Mesenchymal stem cell (in vitro differentiated cells and primary cell): ENCODE measurements at regions not wholly inside any gene's neighbourhood (a gene's known extent, or its start where the extent isn't known, plus 50 kb on each side); places are given as distances from the start of the nearest gene placed in this dataset.

Experiments used
- DNase-seq: peaks from one replicate; pipeline ENCODE4 v3.0.0-alpha.2; 2013
- H2AFZ ChIP-seq: one replicate; pipeline ENCODE4 v1.6.1; 2013; ENCODE audit warnings: low read depth, mild to moderate bottlenecking, control low read depth, inconsistent platforms, low read length, moderate library complexity
- H2AK5ac ChIP-seq: 2 replicates; pipeline ENCODE4 v1.6.1; 2013; ENCODE audit warnings: low read length, moderate library complexity, mild to moderate bottlenecking, inconsistent platforms; ENCODE audit not compliant: severe bottlenecking
- H2BK120ac ChIP-seq: one replicate; pipeline ENCODE4 v1.6.1; 2013; ENCODE audit warnings: low read depth, mild to moderate bottlenecking, inconsistent platforms, low read length, moderate library complexity
- H2BK12ac ChIP-seq, 2 experiments: one replicate each; pipeline ENCODE4 v1.6.1; 2013; ENCODE audit warnings: inconsistent platforms in 2 of 2, low read length in 2 of 2, mild to moderate bottlenecking in 2 of 2, moderate library complexity in 2 of 2, control low read depth in 1 of 2
- H2BK15ac ChIP-seq: one replicate; pipeline ENCODE4 v1.6.1; 2013; ENCODE audit warnings: mild to moderate bottlenecking, low read depth, inconsistent platforms; ENCODE audit not compliant: poor library complexity, severe bottlenecking
- H2BK5ac ChIP-seq: 2 replicates; pipeline ENCODE4 v1.6.1; 2013; ENCODE audit warnings: low read depth, mild to moderate bottlenecking, low read length, control low read depth, inconsistent platforms; ENCODE audit not compliant: poor library complexity, severe bottlenecking
- H3K14ac ChIP-seq, 2 experiments: one replicate each; pipeline ENCODE4 v1.6.1; 2013; ENCODE audit warnings: inconsistent platforms in 2 of 2, low read length in 2 of 2, control low read depth in 1 of 2, mild to moderate bottlenecking in 1 of 2, moderate library complexity in 1 of 2
- H3K18ac ChIP-seq, 2 experiments: one replicate each; pipeline ENCODE4 v1.6.1; 2013; ENCODE audit warnings: inconsistent platforms in 2 of 2, low read length in 2 of 2, control low read depth in 1 of 2, low read depth in 1 of 2, mild to moderate bottlenecking in 1 of 2
- H3K23ac ChIP-seq, 2 experiments: one replicate each; pipeline ENCODE4 v1.6.1; 2013; ENCODE audit warnings: inconsistent platforms in 2 of 2, low read length in 2 of 2, mild to moderate bottlenecking in 2 of 2, moderate library complexity in 2 of 2, control low read depth in 1 of 2
- H3K27ac ChIP-seq: 2 replicates; pipeline ENCODE4 v1.5.1; 2013; ENCODE audit warnings: mild to moderate bottlenecking, moderate library complexity, low read length, control low read depth, inconsistent platforms; ENCODE audit not compliant: poor library complexity, severe bottlenecking
- H3K27me3 ChIP-seq, 2 experiments: 2 replicates each; pipeline versions ENCODE4 v1.6.1 to v1.7.0; 2013; ENCODE audit warnings: low read length in 2 of 2, mild to moderate bottlenecking in 2 of 2, moderate library complexity in 2 of 2, control low read depth in 1 of 2, inconsistent platforms in 1 of 2; ENCODE audit not compliant: control insufficient read depth in 1 of 2, insufficient read depth in 1 of 2
- H3K36me3 ChIP-seq, 2 experiments: 2 replicates each; pipeline versions ENCODE4 v1.6.1 to v1.7.0; 2013; ENCODE audit warnings: low read length in 2 of 2, control low read depth in 1 of 2, inconsistent platforms in 1 of 2, low read depth in 1 of 2, mild to moderate bottlenecking in 1 of 2; ENCODE audit not compliant: insufficient read depth in 2 of 2, control insufficient read depth in 1 of 2
- H3K4ac ChIP-seq, 2 experiments: one replicate each; pipeline ENCODE4 v1.6.1; 2013; ENCODE audit warnings: inconsistent platforms in 2 of 2, low read length in 2 of 2, mild to moderate bottlenecking in 2 of 2, moderate library complexity in 2 of 2, control low read depth in 1 of 2, low read depth in 1 of 2
- H3K4me1 ChIP-seq: 2 replicates; pipeline ENCODE4 v1.6.1; 2013; ENCODE audit warnings: low read depth, low read length, control low read depth; ENCODE audit not compliant: control insufficient read depth, insufficient read depth
- H3K4me2 ChIP-seq: 2 replicates; pipeline ENCODE4 v1.6.1; 2013; ENCODE audit warnings: low read length, mild to moderate bottlenecking, inconsistent platforms; ENCODE audit not compliant: poor library complexity, severe bottlenecking
- H3K4me3 ChIP-seq, 2 experiments: 2 replicates each; pipeline versions ENCODE4 v1.5.1 to v1.7.0; 2013; ENCODE audit warnings: low read length in 2 of 2, mild to moderate bottlenecking in 2 of 2, control low read depth in 1 of 2, low read depth in 1 of 2; ENCODE audit not compliant: insufficient read depth in 1 of 2
- H3K79me1 ChIP-seq: replicated peaks from 2 replicates; pipeline ENCODE4 v1.6.1; 2013; ENCODE audit warnings: mild to moderate bottlenecking, control low read depth, low read length, inconsistent platforms; ENCODE audit not compliant: poor library complexity, severe bottlenecking
- H3K9ac ChIP-seq: 2 replicates; pipeline ENCODE4 v1.7.0; 2013; ENCODE audit warnings: mild to moderate bottlenecking, low read length, moderate library complexity
- H3K9me3 ChIP-seq: 2 replicates; pipeline ENCODE4 v1.7.0; 2013; ENCODE audit warnings: mild to moderate bottlenecking, low read length; ENCODE audit not compliant: control insufficient read depth
- H4K8ac ChIP-seq: one replicate; pipeline ENCODE4 v1.6.1; 2013; ENCODE audit warnings: inconsistent platforms, mild to moderate bottlenecking, low read length, moderate library complexity
- H4K91ac ChIP-seq: one replicate; pipeline ENCODE4 v1.6.1; 2013; ENCODE audit warnings: mild to moderate bottlenecking, low read length, inconsistent platforms
- WGBS: methylation state at CpG from one replicate; pipeline ENCODE4 v1.1.7; 2013; ENCODE audit warnings: mixed read lengths; 5-methylcytosine and 5-hydroxymethylcytosine counted together

DNA sequence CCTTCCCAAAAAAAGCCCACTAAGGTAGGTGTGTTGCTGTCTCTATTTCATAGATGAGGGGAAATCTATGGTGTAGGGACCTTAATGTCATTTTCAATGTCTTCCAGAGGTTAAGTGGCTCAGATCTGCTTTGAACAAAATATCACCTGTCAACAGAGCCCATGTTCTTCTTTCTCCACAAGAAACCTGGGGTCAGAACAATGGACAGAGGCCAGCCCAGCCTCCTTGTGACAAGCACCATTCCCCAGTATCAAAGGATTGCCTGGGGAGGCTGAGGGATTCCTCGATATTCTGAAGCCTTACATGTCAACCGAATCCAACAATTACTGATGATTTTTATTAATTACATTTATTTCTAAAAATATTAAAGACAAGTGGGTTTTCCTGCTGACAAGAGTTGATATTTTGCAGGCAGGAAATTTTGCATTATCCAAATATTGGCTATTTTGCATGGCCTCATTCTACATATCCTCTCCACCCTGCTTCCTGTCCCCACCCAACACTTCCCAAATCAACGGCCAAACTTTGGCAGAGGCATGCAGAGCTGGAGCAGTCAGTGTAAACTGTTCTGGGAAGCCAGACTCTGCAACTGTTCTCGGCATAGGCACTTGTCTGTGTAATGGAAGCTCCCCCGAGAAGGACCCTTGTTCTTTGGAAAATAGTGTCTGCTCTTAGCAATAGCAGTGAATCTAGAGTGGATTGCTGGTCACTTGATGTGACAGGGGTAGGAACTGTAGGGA is 281.5 kb downstream of the HS3ST3A1 start:
- Histone ChIP-seq H3K4ac (no peak overlapping the region), H4K91ac (no peak overlapping the region), H2BK120ac (no peak overlapping the region), H2BK12ac (no peak overlapping the region), H2AFZ (no peak overlapping the region), H3K9ac (no peak overlapping the region), H2BK5ac (no peak overlapping the region), H3K23ac (no peak overlapping the region), H3K4me2 (no peak overlapping the region), H3K9me3 (no peaks in the 10 kb centered on the region), H2AK5ac (no peak overlapping the region), H3K4me1 (no peaks in the 10 kb centered on the region), H3K4me3 (no peak overlapping the region), H3K27me3 (no peaks in the 10 kb centered on the region), H3K18ac (no peak overlapping the region), H3K14ac (no peak overlapping the region), H3K36me3 (no peaks in the 10 kb centered on the region), H2BK15ac (no peak overlapping the region), H3K79me1 (no peaks in the 10 kb centered on the region), H4K8ac (no peak overlapping the region), H3K27ac (no peak overlapping the region)
- no peak for DNase-seq
- 71% methylated on average over 3 of the region's 5 CpGs for WGBS

- Histone ChIP-seq H3K9ac (no peak overlapping the region), H3K4me2 (no peak overlapping the region), H3K79me1 (no peaks in the 10 kb centered on the region), H4K91ac (no peak overlapping the region), H2BK15ac (no peak overlapping the region), H3K18ac (no peak overlapping the region), H3K36me3 (no peaks in the 10 kb centered on the region), H3K27ac (no peak overlapping the region), H2BK120ac (no peak overlapping the region), H2BK5ac (no peak overlapping the region), H3K27me3 (no peaks in the 10 kb centered on the region), H2AFZ (no peak overlapping the region), H3K23ac (no peak overlapping the region), H3K4me3 (no peak overlapping the region), H4K8ac (no peak overlapping the region), H2AK5ac (no peak overlapping the region), H3K9me3 (no peaks in the 10 kb centered on the region), H3K4ac (no peak overlapping the region), H3K14ac (no peak overlapping the region), H2BK12ac (no peak overlapping the region), H3K4me1 (no peaks in the 10 kb centered on the region)
- WGBS: 100% methylated on average over 1 of the region's 1 CpG
- DNase-seq: no peak
Observed at GRCh38 chr17:13316657-13317056, 285.1 kb downstream of the HS3ST3A1 start.

GRCh38 chr17:13311306-13311705 is 290.4 kb downstream of the HS3ST3A1 start:
- Histone ChIP-seq H3K14ac (no peak overlapping the region), H2AK5ac (no peak overlapping the region), H3K23ac (no peak overlapping the region), H2BK120ac (no peak overlapping the region), H2BK5ac (no peak overlapping the region), H3K18ac (no peak overlapping the region), H3K36me3 (no peaks in the 10 kb centered on the region), H3K9me3 (peaks cover 14% of the 10 kb centered on the region), H3K4me2 (no peak overlapping the region), H3K27ac (no peak overlapping the region), H4K8ac (no peak overlapping the region), H2AFZ (no peak overlapping the region), H3K9ac (no peak overlapping the region), H2BK12ac (no peak overlapping the region), H3K4ac (no peak overlapping the region), H3K79me1 (no peaks in the 10 kb centered on the region), H3K4me3 (no peak overlapping the region), H3K27me3 (no peaks in the 10 kb centered on the region), H4K91ac (no peak overlapping the region), H3K4me1 (no peaks in the 10 kb centered on the region), H2BK15ac (no peak overlapping the region)
- 50% methylated on average over 1 of the region's 1 CpG for WGBS
- peak; percentile 50 for DNase-seq

GRCh38 chr17:13310858-13311257 is 290.9 kb downstream of the HS3ST3A1 start:
- Histone ChIP-seq H4K91ac (no peak overlapping the region), H3K4me2 (no peak overlapping the region), H3K27ac (no peak overlapping the region), H2BK15ac (no peak overlapping the region), H3K79me1 (no peaks in the 10 kb centered on the region), H3K14ac (no peak overlapping the region), H3K18ac (no peak overlapping the region), H2BK12ac (no peak overlapping the region), H2BK120ac (no peak overlapping the region), H4K8ac (no peak overlapping the region), H2AK5ac (no peak overlapping the region), H2AFZ (no peak overlapping the region), H3K23ac (no peak overlapping the region), H3K4me3 (no peak overlapping the region), H3K36me3 (no peaks in the 10 kb centered on the region), H3K9me3 (peaks cover 14% of the 10 kb centered on the region), H3K4me1 (no peaks in the 10 kb centered on the region), H2BK5ac (no peak overlapping the region), H3K4ac (no peak overlapping the region), H3K27me3 (no peaks in the 10 kb centered on the region), H3K9ac (no peak overlapping the region)
- no CpG with 5 or more reads among the region's 2 CpGs for WGBS
- no peak for DNase-seq
